ENCODE measurements at regions not wholly inside any gene's neighbourhood (a gene's known extent, or its start where the extent isn't known, plus 50 kb on each side); places are given as distances from the start of the nearest gene placed in this dataset.

GRCh38 chr10:113259576-113260226 lies 293.2 kb upstream of the HABP2 start:
- DNase-seq, result no peak

DNA sequence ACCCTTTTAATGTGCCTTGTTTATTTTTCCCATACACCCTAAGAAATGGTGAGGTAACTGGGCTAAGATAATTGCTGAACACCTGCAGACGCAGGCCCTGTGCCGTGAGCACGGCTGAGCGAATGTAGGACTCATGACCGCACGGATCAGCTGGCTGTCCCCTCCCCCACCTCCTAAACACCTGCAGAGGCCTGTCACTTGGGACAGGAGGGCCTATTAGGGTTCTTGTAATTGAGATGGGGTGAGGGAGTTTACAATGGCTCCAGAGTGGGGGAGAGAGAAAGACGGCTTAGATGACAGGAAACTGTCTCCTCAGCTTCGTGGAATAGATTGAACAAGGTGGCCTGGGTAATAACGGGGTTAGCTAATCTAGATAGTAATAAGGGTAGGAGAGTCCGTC lies 291.7 kb upstream of the HABP2 start:
- DNase-seq, result no peak

DNA sequence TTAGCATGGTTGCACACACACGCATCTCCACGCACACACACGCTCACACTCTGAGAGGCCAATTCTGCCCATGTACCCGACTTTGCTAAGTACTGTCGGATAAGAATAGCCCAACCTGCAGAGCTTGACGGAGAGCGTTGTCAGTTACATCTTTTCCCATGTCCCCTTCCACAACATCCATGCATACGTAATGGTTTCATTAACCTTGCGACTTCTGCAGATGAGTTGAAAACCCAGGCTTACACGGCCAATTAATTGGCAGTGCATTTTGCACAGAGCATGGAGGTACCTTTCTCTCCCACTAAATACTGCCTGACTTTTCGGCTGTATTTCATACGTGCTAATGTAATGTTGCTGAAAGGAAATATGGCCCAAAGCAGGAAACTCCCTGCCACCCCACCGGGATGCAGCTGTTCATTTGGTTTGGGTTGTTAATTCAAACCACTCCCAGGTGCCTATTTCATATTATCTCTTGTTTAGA lies 291.2 kb upstream of the HABP2 start:
- no peak for DNase-seq

GRCh38 chr10:113263056-113263455 lies 289.8 kb upstream of the HABP2 start:
- no peak for DNase-seq

DNA sequence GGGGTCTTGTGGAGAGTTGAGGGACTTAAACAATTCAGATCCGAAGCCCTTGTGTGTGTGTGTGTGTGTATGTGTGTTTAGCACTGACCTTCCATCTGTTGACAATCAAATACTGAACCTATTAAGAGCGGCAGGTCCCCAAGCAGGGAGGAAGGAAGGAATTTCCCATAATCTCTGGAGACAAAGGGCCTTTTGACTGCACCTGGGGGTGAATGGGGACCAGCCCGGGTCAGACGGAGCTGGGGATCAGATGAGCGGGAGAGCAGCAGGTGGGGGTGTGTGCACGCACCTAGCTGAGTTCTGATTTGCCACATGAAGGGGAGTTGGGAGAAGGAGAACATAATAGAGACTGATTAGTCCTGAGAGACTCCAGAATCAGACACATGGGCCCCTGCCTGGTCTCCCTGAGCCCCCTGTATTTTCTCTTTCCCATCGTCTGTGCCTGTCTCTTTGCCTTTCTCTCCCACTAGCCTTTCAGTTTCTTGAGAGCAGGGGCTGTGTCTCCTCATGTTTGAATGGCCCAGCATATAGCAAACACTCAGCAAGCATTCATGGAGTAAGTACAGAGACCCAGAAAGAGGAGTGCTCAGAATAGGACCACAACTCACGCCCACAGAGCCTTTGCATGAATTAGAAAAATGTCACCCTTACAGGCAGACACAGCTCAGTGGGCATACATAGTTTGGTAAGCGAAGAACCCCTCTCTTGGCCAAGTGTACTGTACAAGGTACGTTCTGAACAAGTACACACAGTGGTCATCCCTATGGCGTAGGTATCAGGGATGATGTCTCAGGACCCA lies 288.3 kb upstream of the HABP2 start:
- no peak for DNase-seq

DNA sequence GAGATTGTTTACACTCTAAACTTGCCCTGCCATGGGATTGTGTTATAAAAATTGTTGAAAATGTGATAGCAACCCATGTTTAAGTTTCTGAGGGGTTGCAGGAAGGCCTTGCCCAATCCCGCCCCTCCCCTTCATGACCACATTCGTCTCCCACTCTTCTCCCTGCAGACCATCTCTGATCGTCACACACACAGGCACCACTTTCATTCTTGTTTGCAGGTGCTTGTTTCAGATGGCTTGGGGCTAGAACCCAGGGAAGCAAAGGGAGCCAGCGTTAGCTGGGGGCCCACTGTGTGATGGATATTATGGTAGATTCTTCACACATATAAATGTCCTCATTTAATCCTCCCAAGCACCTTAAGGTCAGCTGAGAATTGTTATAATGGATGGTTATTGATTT lies 286.7 kb upstream of the HABP2 start:
- DNase-seq, result no peak

DNA sequence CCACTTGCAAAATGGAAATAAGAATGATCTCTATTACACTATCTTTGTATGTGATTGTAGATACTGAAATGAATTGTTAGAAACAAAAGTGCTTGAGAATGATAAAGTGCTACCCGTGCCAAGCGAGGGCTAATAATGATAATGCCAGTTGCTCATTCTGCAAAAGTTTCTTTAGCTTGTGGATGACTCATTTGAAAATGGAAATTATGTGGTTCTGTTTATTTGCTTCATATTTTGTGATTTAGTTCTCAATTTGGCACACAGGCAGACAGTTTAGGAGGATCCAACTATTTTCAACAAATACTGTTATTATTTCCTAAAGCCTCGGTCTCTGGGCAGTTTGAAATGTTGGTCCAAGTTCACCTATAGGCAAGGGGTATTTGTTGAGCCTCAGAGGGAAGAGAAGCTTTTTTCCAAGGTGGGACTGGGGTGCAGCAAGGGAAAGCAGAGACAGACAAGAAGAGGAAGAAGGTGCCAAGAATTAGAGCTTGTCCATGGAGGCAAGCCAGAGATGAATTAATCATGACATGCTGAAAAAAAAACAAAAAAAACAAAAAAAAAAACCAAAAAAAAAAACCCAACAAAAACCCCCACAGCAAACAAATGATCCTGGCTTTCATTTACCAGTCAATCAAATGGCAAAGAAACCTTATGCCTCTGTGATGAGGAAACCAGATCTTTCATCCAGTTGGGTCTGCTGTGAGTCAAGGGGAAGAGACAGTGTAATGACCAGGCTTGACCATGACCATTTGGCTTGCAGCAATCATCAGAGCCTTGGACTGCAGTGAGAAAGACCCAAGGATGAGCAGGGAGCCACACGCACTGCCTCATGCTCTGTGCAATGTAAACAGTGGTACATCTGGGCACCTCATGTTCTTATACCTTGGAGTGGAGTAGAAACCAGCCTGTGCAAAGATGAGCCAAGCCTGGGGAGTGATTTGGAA lies 285.0 kb upstream of the HABP2 start:
- no peak for DNase-seq

DNA sequence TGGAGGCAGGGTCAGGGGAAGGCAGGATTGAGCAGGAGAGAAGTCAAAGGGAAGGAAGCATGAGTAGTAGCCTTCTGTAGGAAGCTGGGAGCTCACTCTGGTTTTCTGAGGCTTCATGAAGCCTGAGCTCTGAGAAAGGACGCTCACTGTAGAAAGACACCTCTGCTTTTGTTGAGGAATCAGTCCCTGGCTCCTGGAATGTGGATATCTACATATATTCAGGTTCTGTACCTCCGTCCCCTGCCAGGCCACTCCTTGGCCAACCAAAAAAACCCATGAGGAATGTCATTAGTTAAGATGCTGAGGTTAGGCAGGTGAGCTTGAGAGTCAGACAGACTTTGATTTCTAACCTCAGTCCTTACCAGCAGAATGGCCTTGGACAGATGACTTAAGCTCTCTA lies 283.5 kb upstream of the HABP2 start:
- no peak for DNase-seq

DNA sequence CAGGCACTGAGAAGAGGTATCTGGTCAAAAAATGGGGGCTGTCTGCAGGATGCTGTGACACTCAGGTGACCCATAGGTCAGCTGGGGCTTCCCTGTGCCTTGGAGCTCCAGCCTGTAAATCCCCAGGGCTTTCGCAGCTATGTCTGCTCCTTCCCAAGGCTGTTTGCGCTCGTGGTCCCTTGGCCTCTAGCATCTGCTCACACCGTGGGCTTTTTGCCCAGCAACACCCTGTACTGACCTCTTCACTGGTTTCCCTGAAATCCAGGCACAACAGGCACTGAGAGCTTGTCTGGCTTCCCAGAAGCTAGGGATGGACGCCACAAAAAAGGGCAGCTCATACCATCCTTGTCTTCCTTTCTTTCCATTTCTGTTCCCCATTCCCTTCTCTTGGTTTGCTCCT lies 280.3 kb upstream of the HABP2 start:
- no peak for DNase-seq

DNA sequence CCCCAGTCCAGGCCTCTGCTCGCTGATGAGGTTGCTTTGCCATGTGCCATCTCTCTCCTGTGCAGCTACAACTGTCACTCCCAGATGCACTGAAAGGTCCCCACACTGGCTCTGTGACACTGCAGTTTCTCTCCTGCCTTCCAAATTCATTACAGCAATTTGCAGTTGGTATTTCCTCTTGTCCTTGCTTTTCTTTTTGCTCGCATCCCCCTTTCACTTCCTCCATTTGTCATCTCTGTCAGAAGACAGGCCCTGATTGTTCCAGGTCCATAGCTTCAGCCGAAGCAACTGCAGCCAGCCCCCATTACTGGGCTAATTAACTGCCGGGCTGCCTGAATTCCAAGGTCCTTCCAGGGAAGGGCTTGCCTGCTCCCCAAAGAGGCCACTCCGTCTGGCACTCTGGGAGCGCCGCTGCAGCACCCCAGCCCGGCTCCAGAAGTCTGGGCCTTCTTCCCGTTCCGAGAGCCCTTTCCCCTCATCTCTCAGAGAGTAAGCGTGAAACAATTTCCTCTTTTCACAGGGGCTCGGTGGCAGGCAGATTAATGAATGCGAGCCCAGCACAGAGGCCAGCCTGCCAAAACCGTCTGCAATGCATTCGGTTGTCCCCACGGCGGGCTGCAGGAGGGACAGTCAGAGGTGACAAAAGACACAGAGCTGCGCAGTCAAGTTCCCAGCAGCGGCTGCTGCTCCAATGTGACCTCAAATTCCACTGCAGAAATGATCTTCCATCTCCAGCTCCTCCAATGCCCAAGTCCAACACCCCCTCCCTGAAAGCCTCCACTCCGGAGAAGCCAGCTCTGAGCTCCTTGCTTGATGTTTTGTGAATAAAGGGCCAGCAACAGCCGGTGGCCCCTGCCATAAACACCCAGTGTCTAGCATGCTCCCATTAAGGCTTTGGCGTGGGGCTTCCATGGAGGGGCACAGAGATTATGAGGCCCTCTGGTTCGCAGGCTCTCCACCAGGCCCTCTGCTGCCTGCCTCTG lies 279.4 kb upstream of the HABP2 start:
- DNase-seq, result no peak

DNA sequence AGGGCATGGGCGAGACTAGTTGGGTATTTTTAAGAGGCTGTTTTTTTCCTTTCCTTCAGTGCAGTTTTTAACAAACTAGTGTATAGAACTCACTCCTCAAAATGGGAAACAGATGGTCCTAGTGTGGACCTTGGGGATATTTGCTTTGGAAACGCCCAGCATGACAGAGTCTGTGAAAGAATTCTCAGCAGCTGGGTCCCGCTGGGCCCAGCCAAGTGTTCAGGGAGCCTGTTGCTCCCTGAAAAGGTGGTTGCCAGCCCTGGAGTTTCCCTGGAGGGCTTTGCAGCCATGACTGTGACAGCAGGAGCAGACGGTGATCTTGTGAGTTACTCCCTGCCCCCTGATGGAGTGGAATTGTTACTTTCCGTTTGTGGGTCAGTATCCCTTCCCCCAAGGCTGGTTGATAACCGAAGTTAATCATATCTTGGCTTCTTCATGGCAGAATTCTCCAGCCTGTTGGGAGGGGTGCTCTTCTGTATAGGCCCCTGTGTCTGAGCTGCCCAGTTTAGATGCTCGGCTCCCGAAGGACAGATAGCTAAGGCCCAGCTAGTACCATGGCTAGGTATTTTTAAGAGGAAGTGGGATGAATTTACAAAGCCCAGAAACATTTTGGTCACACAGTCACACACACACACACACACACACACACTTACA lies 278.6 kb upstream of the HABP2 start:
- no peak for DNase-seq

DNA sequence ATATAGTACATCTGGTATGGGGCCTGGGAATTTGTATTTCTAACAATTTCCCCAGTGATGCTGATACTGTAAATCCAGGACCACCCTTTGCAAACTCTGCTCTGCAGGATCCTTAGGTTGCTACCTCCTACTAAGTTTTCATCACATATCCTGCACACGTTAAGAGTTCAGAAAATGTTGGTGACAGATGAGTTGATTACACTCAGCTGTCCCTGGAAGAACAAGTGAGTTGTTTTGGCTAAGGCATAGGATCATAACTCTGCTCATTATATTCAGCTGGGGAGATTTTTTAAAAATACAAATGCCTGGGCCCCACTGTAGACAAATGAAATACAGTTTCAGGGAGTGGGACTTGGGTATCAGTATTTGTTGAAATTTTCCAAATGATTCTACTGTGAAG lies 274.6 kb upstream of the HABP2 start:
- DNase-seq, result no peak

DNA sequence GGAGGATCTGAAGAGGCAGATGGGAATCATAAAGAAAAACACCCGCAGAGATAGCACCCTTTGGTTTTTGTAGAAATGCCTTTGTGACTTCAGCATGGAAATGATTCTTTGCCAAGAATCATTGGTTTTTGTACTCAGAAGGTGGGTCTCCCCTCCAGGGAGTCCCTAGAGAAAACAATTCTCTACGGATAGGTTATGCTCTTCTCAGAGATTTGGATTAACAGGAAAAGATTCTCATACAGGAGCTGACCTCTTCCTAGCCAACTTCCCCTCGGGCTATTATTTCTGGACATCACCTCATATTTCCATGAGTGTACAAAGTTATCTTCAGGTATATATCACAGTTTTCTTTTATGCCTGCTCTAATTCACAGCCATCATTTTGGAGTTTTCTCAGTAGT lies 274.2 kb upstream of the HABP2 start:
- no peak for DNase-seq

GRCh38 chr10:113279262-113279661 lies 273.6 kb upstream of the HABP2 start:
- DNase-seq, result no peak

DNA sequence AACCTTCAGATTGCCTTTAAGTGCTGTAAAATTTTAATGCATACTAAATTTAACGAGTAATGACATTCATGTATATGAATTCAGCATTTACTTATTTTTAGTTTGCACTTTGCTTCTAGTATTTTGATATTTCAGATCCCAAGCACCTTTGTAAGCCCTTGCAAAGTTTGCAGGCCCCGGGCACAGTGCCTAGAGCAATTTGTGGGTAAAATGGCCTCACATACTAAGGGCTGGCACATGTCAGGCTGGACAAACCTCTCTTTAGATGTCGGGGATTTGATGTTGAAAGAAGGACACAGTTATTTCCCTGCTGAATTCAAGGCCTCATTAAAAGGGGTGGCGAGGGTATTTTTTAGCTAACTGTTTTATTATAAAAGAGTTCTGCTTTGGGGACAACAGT lies 270.3 kb upstream of the HABP2 start:
- DNase-seq, result no peak

- no peak for DNase-seq
These were observed 269.7 kb upstream of the HABP2 start for GRCh38 chr10:113283189-113283588.

DNA sequence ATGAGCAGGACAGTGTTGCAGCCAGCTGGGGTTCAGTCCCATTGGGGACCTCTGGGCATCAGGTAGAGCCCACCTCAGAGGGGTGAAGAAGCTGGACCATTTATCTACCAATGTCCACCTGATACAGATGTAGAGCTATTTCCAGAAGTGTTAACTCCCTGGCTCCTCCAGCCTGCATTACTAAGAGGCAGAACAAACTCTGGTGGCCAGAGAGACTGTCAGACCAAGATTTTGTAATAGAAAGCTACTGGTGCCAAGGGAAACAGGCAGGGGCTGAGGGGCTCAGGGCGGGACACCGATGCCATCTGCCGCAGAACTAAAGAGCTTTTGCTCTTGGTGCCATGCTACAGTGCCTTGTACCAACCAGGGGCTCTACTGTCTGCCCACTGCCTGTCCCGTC lies 268.2 kb upstream of the HABP2 start:
- DNase-seq, result no peak

GRCh38 chr10:113285305-113285704 lies 267.5 kb upstream of the HABP2 start:
- DNase-seq, result no peak

DNA sequence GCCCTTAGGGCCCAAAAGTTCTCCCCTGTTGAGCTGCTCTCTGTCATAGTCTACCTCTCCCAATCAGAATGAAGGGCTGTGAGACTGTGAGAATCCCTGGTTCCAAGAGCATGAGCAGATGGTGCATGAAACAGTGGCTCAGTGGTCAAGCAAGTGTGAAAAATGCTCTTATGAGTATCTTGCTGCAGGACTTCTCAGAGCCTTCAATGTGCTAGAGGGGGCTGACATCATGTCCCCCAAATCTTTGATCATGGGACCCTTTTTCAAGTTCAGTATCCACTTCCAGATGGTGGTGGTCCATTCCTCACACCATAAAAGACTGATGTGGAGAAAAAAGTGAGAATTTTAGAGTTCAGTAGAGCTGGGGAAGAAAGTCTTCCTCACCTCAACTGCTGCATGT lies 265.3 kb upstream of the HABP2 start:
- no peak for DNase-seq

DNA sequence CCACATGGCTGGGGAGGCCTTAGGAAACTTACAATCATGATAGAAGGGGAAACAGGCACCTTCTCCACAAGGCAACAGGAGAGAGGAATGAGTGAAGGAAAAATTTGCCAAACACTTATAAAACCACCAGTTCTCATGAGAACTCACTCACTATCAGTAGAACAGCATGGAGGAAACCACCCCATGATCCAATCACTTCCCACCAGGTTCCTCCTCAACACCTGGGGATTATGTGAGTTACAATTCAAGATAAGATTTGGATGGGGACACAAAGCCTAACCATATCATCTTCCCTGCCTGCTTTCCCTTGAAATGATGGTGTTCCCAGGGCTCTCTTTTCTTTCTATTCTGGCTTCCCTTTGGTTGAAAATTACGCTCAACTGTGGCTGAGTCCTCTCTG lies 262.7 kb upstream of the HABP2 start:
- no peak for DNase-seq

- DNase-seq, result no peak
These were observed 261.4 kb upstream of the HABP2 start for GRCh38 chr10:113291413-113291812.

GRCh38 chr10:113292086-113292485 lies 260.8 kb upstream of the HABP2 start:
- DNase-seq, result no peak
